NB4 (cell line): ENCODE measurements at regions not wholly inside any gene's neighbourhood (a gene's known extent, or its start where the extent isn't known, plus 50 kb on each side); places are given as distances from the start of the nearest gene placed in this dataset.

Experiments
- MYC ChIP-seq: IDR thresholded peaks from 2 replicates; pipeline ENCODE4 v1.6.1; 2011; ENCODE audit warnings: low read depth, low read length
- POLR2A ChIP-seq: IDR thresholded peaks from 2 replicates; pipeline ENCODE4 v1.6.1; 2011; ENCODE audit warnings: mild to moderate bottlenecking; ENCODE audit not compliant: insufficient read length; ENCODE audit errors: extremely low read depth
- TF ChIP-seq, protein P1 (sequence below): IDR thresholded peaks from 2 replicates; pipeline ENCODE4 v1.6.1; 2011; ENCODE audit warnings: low read depth, low read length
- TF ChIP-seq, protein P2 (sequence below): IDR thresholded peaks from one replicate; pipeline ENCODE4 v1.5.1; 2012; ENCODE audit warnings: low read depth, low read length

DNA sequence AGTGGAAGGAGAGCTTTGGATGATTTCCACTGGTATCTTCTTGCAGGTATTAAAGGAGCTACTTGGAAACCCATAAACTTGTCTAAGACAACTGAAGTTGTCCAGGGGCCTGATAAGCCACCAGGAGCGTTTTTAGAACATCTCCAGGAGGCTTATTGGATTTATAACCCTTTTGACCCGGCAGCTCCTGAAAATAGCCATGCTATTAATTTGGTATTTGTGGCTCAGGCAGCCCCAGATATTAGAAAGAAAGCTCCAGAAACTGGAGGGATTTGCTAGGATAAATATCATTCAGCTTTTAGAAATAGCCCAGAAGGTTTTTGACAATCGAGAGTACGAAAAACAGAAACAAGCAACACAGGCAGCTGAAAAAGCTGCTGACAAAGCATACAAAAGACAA is 461.0 kb upstream of the HTR1E start:
- TF ChIP-seq, protein P1, sequence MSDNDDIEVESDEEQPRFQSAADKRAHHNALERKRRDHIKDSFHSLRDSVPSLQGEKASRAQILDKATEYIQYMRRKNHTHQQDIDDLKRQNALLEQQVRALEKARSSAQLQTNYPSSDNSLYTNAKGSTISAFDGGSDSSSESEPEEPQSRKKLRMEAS: no peak
- TF ChIP-seq, protein P2, sequence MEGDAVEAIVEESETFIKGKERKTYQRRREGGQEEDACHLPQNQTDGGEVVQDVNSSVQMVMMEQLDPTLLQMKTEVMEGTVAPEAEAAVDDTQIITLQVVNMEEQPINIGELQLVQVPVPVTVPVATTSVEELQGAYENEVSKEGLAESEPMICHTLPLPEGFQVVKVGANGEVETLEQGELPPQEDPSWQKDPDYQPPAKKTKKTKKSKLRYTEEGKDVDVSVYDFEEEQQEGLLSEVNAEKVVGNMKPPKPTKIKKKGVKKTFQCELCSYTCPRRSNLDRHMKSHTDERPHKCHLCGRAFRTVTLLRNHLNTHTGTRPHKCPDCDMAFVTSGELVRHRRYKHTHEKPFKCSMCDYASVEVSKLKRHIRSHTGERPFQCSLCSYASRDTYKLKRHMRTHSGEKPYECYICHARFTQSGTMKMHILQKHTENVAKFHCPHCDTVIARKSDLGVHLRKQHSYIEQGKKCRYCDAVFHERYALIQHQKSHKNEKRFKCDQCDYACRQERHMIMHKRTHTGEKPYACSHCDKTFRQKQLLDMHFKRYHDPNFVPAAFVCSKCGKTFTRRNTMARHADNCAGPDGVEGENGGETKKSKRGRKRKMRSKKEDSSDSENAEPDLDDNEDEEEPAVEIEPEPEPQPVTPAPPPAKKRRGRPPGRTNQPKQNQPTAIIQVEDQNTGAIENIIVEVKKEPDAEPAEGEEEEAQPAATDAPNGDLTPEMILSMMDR: no peak
- no peak for TF ChIP-seq POLR2A
- TF ChIP-seq MYC: no peak
